IMR-90 (cell line): ENCODE measurements at regions not wholly inside any gene's neighbourhood (a gene's known extent, or its start where the extent isn't known, plus 50 kb on each side); places are given as distances from the start of the nearest gene placed in this dataset.

Experiments
- ATAC-seq: fragments of 200-7000 bp; cut with Tn5 transposase; 2 replicates; pipeline ENCODE4 v1.9.1; 2020; ENCODE audit warnings: low read depth, mild to moderate bottlenecking, moderate library complexity
- BruUV-seq: library from RNA; stranded (reverse); fragments of 400-500 nt; replicated peaks from 2 replicates; lab custom pipeline; 2021; lab: Mats Ljungman, UMichigan
- CTCF ChIA-PET: fragments of 300-600 bp; formaldehyde crosslinking; extraction: SDS; loops from one replicate; lab custom pipeline; 2021; ENCODE audit warnings: antibody characterized with exemption; lab: Yijun Ruan, JAX
- POLR2A ChIA-PET: fragments of 300-600 bp; sonication (Branson Sonifier 250); formaldehyde crosslinking; loops from one replicate; lab custom pipeline; 2022; ENCODE audit warnings: antibody characterized with exemption; ENCODE audit not compliant: unreplicated experiment; lab: Charles Lee
- DNase-seq: peaks from one replicate; pipeline ENCODE4 v3.0.0; 2013
- H2AFZ ChIP-seq: replicated peaks from 2 replicates; pipeline ENCODE3; 2013; ENCODE audit warnings: low read length, mild to moderate bottlenecking; ENCODE audit not compliant: poor library complexity
- H2AK5ac ChIP-seq: 2 replicates; pipeline ENCODE4 v1.6.1; 2013; ENCODE audit warnings: low read depth, low read length, inconsistent platforms
- H2AK9ac ChIP-seq: replicated peaks from 2 replicates; pipeline ENCODE3; 2013; ENCODE audit warnings: mild to moderate bottlenecking, low read depth, low read length, moderate library complexity; ENCODE audit not compliant: poor library complexity
- H2BK120ac ChIP-seq: 2 replicates; pipeline ENCODE4 v1.6.1; 2013; ENCODE audit warnings: low read depth, low read length, inconsistent platforms
- H2BK15ac ChIP-seq: 3 replicates; pipeline ENCODE4 v1.6.1; 2013; ENCODE audit warnings: low read depth, low read length, inconsistent platforms
- H2BK20ac ChIP-seq: 2 replicates; pipeline ENCODE4 v1.6.1; 2013; ENCODE audit warnings: low read depth, mild to moderate bottlenecking, inconsistent platforms, low read length, moderate library complexity
- H2BK5ac ChIP-seq: 2 replicates; pipeline ENCODE4 v1.6.1; 2013; ENCODE audit warnings: mild to moderate bottlenecking, low read depth, low read length, inconsistent platforms; ENCODE audit not compliant: poor library complexity, severe bottlenecking
- H3K14ac ChIP-seq: replicated peaks from 2 replicates; pipeline ENCODE4 v1.6.1; 2013; ENCODE audit warnings: low read depth, low read length, inconsistent platforms
- H3K18ac ChIP-seq: 2 replicates; pipeline ENCODE4 v1.6.1; 2013; ENCODE audit warnings: low read depth, low read length, control low read depth
- H3K23ac ChIP-seq: 2 replicates; pipeline ENCODE4 v1.6.1; 2013; ENCODE audit warnings: low read depth, low read length, inconsistent platforms
- H3K27ac ChIP-seq: 2 replicates; pipeline ENCODE4 v1.5.1; 2013; ENCODE audit warnings: mild to moderate bottlenecking, control low read depth, low read length; ENCODE audit not compliant: insufficient read depth
- H3K27me3 ChIP-seq: 2 replicates; pipeline ENCODE4 v1.6.1; 2013; ENCODE audit warnings: low read length; ENCODE audit not compliant: control insufficient read depth, insufficient read depth
- H3K36me3 ChIP-seq: 2 replicates; pipeline ENCODE4 v1.6.1; 2013; ENCODE audit warnings: low read length, mixed read lengths; ENCODE audit not compliant: control insufficient read depth, insufficient read depth
- H3K4ac ChIP-seq: 2 replicates; pipeline ENCODE4 v1.6.1; 2013; ENCODE audit warnings: low read depth, low read length, inconsistent platforms
- H3K4me1 ChIP-seq: 2 replicates; pipeline ENCODE4 v1.6.1; 2013; ENCODE audit warnings: low read length, mixed read lengths; ENCODE audit not compliant: control insufficient read depth, insufficient read depth
- H3K4me2 ChIP-seq: 2 replicates; pipeline ENCODE4 v1.6.1; 2013; ENCODE audit warnings: low read depth, mild to moderate bottlenecking, control low read depth, low read length, moderate library complexity
- H3K4me3 ChIP-seq: 2 replicates; pipeline ENCODE4 v1.5.1; 2013; ENCODE audit warnings: low read depth, mild to moderate bottlenecking, control low read depth, low read length, moderate library complexity; ENCODE audit not compliant: insufficient read depth
- H3K56ac ChIP-seq: 2 replicates; pipeline ENCODE4 v1.6.1; 2013; ENCODE audit warnings: low read length, inconsistent platforms; ENCODE audit not compliant: insufficient read depth; ENCODE audit errors: extremely low read depth
- H3K79me1 ChIP-seq, 2 experiments: 2 replicates each; pipeline ENCODE4 v1.6.1; 2013; ENCODE audit warnings: low read length in 2 of 2, inconsistent platforms in 1 of 2, low read depth in 1 of 2
- H3K9ac ChIP-seq: 2 replicates; pipeline ENCODE4 v1.6.1; 2013; ENCODE audit warnings: low read depth, low read length, control low read depth
- H3K9me1 ChIP-seq: 2 replicates; pipeline ENCODE4 v1.6.1; 2013; ENCODE audit warnings: low read length, inconsistent platforms; ENCODE audit not compliant: insufficient read depth
- H3K9me3 ChIP-seq: 2 replicates; pipeline ENCODE4 v1.6.1; 2013; ENCODE audit warnings: low read length; ENCODE audit not compliant: control insufficient read depth, insufficient read depth
- H4K20me1 ChIP-seq: 2 replicates; pipeline ENCODE4 v1.6.1; 2013; ENCODE audit warnings: low read length, inconsistent platforms; ENCODE audit not compliant: insufficient read depth
- H4K5ac ChIP-seq: 2 replicates; pipeline ENCODE4 v1.6.1; 2013; ENCODE audit warnings: mild to moderate bottlenecking, low read depth, low read length, control low read depth
- H4K8ac ChIP-seq, 2 experiments: 2 replicates each; pipeline ENCODE4 v1.6.1; 2013; ENCODE audit warnings: low read depth in 2 of 2, low read length in 2 of 2, control low read depth in 1 of 2, inconsistent platforms in 1 of 2
- H4K91ac ChIP-seq: 2 replicates; pipeline ENCODE4 v1.6.1; 2013; ENCODE audit warnings: low read depth, low read length, inconsistent platforms; ENCODE audit not compliant: insufficient read depth
- BHLHE40 ChIP-seq: fragments of 150-350 bp; IDR thresholded peaks from 2 replicates; pipeline ENCODE4 v1.6.1; 2016; ENCODE audit warnings: mild to moderate bottlenecking, low read depth, low read length
- CEBPB ChIP-seq: IDR thresholded peaks from 2 replicates; pipeline ENCODE4 v1.6.1; 2012; ENCODE audit warnings: low read depth, low read length, improper control_type of control experiment
- CHD1 ChIP-seq: IDR thresholded peaks from 2 replicates; pipeline ENCODE4 v1.6.1; 2012; ENCODE audit warnings: low read depth, low read length, improper control_type of control experiment
- FOS ChIP-seq: fragments of 150-350 bp; IDR thresholded peaks from 2 replicates; pipeline ENCODE4 v1.6.1; 2016; ENCODE audit warnings: low read depth, low read length
- MAZ ChIP-seq: IDR thresholded peaks from 2 replicates; pipeline ENCODE4 v1.6.1; 2012; ENCODE audit warnings: low read depth, mild to moderate bottlenecking, low read length, improper control_type of control experiment, moderate library complexity, borderline replicate concordance
- NFE2L2 ChIP-seq: fragments of 150-350 bp; IDR thresholded peaks from 2 replicates; pipeline ENCODE4 v1.6.1; 2016; ENCODE audit warnings: low read depth, mild to moderate bottlenecking, low read length
- RAD21 ChIP-seq: IDR thresholded peaks from 2 replicates; pipeline ENCODE4 v1.6.1; 2012; ENCODE audit warnings: low read length, improper control_type of control experiment
- RCOR1 ChIP-seq: IDR thresholded peaks from 2 replicates; pipeline ENCODE4 v1.6.1; 2012; ENCODE audit warnings: mild to moderate bottlenecking, low read length, improper control_type of control experiment; ENCODE audit not compliant: insufficient replicate concordance
- WGBS, 2 experiments: methylation state at CpG; one replicate each; pipeline versions ENCODE4 v1.1.5 to v1.1.7; 2013; ENCODE audit warnings: missing lambda C conversion rate in 2 of 2; ENCODE audit not compliant: insufficient read length in 1 of 2; ENCODE audit errors: extremely low coverage in 2 of 2; 5-methylcytosine and 5-hydroxymethylcytosine counted together
- dilution Hi-C: fragments of 300-500 bp; cut with HindIII; formaldehyde crosslinking; loops from one replicate; pipeline ENCODE4 v1.14.3; 2018; ENCODE audit warnings: low sequenced_read_pairs; ENCODE audit not compliant: unreplicated experiment
- in situ Hi-C: fragments of 300-500 bp; cut with MboI; formaldehyde crosslinking; loops from 3 replicates; pipeline ENCODE4 v1.14.3; 2019; ENCODE audit warnings: low sequenced_read_pairs, inconsistent platforms, mixed read lengths
- intact Hi-C: fragments of 100-400 bp; cut with micrococcal nuclease; formaldehyde crosslinking; loops from 2 replicates; pipeline ENCODE4 v1.10.0; 2022
- TF ChIP-seq, protein P1 (sequence below): fragments of 150-350 bp; IDR thresholded peaks from 2 replicates; pipeline ENCODE4 v1.6.1; 2017; ENCODE audit warnings: mild to moderate bottlenecking, antibody characterized with exemption, low read length, low read depth
- TF ChIP-seq, protein P2 (sequence below): fragments of 150-350 bp; IDR thresholded peaks from 2 replicates; pipeline ENCODE4 v1.6.1; 2016; ENCODE audit warnings: low read depth, mild to moderate bottlenecking, low read length, moderate library complexity, borderline replicate concordance

DNA sequence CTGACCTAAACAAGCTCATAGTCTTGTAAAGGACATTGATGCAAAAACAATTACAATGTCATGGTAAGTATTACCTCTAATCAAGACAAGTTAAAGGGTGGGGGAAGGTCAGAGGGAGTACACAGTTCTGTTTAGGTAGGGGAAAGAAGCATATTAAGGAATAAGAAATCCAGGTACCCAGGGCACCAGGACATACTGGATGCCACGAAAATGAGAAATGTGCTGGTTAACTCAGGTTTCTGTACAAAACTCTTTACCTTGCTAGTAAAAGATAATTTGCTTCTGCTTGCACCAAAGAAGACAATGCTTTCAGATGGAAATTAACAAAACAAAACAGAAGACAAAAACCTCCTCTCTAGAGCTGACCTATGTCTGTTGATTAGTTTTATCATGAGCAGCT, 70.7 kb upstream of the MED13 start:
- in situ Hi-C loops (no loop called here), dilution Hi-C loops (no loop called here), intact Hi-C loops (no loop called here)
- Histone ChIP-seq H3K4me3 (no peak overlapping the region), H3K9me3 (no peaks in the 10 kb centered on the region), H3K4ac (no peak overlapping the region), H3K9ac (no peak overlapping the region), H3K14ac (no peak overlapping the region), H3K79me1 (no peaks in the 10 kb centered on the region), H4K5ac (no peak overlapping the region), H2AK5ac (no peak overlapping the region), H3K27me3 (peaks cover 25% of the 10 kb centered on the region), H3K9me1 (no peaks in the 10 kb centered on the region), H3K36me3 (no peaks in the 10 kb centered on the region), H2BK5ac (no peak overlapping the region), H3K27ac (no peak overlapping the region), H4K91ac (no peak overlapping the region), H2BK20ac (no peak overlapping the region), H2AK9ac (no peak overlapping the region), H4K8ac (no peak overlapping the region), H3K56ac (no peak overlapping the region), H2BK120ac (no peak overlapping the region), H3K4me1 (no peaks in the 10 kb centered on the region), H3K4me2 (no peak overlapping the region), H4K20me1 (no peaks in the 10 kb centered on the region), H2AFZ (no peak overlapping the region), H3K18ac (no peak overlapping the region), H2BK15ac (no peak overlapping the region), H3K23ac (no peak overlapping the region)
- WGBS, 2 experiments: no CpG with 5 or more reads among the region's 1 CpG
- POLR2A ChIA-PET: no interaction called here
- TF ChIP-seq RAD21: no peak
- TF ChIP-seq, protein P1, sequence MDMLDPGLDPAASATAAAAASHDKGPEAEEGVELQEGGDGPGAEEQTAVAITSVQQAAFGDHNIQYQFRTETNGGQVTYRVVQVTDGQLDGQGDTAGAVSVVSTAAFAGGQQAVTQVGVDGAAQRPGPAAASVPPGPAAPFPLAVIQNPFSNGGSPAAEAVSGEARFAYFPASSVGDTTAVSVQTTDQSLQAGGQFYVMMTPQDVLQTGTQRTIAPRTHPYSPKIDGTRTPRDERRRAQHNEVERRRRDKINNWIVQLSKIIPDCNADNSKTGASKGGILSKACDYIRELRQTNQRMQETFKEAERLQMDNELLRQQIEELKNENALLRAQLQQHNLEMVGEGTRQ: no peak
- TF ChIP-seq CHD1: no peak
- TF ChIP-seq RCOR1: no peak
- TF ChIP-seq FOS: no peak
- TF ChIP-seq CEBPB: no peak
- no peak for TF ChIP-seq BHLHE40
- TF ChIP-seq NFE2L2: no peak
- TF ChIP-seq, protein P2, sequence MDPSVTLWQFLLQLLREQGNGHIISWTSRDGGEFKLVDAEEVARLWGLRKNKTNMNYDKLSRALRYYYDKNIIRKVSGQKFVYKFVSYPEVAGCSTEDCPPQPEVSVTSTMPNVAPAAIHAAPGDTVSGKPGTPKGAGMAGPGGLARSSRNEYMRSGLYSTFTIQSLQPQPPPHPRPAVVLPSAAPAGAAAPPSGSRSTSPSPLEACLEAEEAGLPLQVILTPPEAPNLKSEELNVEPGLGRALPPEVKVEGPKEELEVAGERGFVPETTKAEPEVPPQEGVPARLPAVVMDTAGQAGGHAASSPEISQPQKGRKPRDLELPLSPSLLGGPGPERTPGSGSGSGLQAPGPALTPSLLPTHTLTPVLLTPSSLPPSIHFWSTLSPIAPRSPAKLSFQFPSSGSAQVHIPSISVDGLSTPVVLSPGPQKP: no peak
- no peak for TF ChIP-seq MAZ
- no peak for ATAC-seq
- CTCF ChIA-PET: interaction anchor here (0.6 kb wide), 1 partner anchor 147 kb away, joined by 3 read pairs; no protein-coding TSS in a partner anchor
- BruUV-seq: no TSS peak
- no peak for DNase-seq
